Right lobe of liver (tissue), 4 donors: ENCODE measurements at regions not wholly inside any gene's neighbourhood (a gene's known extent, or its start where the extent isn't known, plus 50 kb on each side); places are given as distances from the start of the nearest gene placed in this dataset.

ENCODE experiments used
- CTCF ChIP-seq, 4 donors: fragments of 200-600 bp in 3 of 4; fragments of 450-650 bp in 1 of 4; IDR thresholded peaks; one replicate each; pipeline versions ENCODE4 v1.5.1 to v1.8.0; 2016 to 2022; ENCODE audit warnings: antibody characterized with exemption in 4 of 4, mild to moderate bottlenecking in 2 of 4
- POLR2A ChIP-seq: fragments of 450-650 bp; IDR thresholded peaks from one replicate; pipeline ENCODE4 v1.6.1; 2017; ENCODE audit warnings: antibody characterized with exemption, mild to moderate bottlenecking
- donor health status: DM: no; HTN: no; CAD: no.
- donor health status: DM: no; HTN: no; CAD: no.
- donor health status: DM: no; HTN: yes; CAD: no.

DNA sequence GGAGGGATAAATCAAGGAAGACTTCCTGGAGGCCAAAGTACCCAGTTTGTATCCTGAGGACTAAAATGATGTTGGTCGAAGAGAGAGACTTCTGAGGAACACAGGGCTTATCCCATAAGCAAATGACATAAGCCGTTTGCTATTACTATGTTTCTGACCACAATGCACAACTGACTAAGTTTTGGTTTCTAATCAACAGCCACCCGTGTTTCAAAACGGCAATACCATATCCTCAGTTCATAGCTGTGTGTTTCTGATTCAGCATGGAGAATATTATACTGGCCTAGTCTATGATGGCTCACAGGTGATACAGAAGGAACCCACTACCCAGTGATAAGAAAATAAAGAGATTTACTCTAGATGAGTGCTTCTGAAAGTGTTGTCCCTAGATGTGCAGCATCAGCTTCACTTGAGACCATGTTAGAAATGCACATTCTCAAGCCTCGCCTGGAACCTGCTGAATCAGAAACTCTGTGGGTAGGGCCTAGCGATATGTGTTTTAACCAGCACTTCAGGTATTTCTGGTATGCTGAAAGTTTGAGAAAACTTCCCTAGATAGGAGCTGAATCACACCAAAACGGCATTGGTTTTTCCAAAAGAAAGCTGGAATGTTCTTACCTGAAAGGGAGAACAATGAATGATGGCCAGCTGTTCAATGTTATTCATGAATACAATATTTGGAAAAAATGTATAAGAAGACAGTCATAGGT is 639.7 kb upstream of the NR2F2 start:
- TF ChIP-seq CTCF (IDR thresholded peaks at IDR 0.05) (no peak), POLR2A (no peak)
